Activated gamma-delta T cell treated with Interleukin-2 at 50 U/mL for 16 hours (primary cell): ENCODE measurements at regions not wholly inside any gene's neighbourhood (a gene's known extent, or its start where the extent isn't known, plus 50 kb on each side); places are given as distances from the start of the nearest gene placed in this dataset.
"Not testable (repeated sequence)": the region's sequence is repeated elsewhere in the genome, so short reads cannot be mapped to it uniquely, and the experiment has no call there.

Experiments used
- DNase-seq: peaks from one replicate; pipeline ENCODE4 v3.0.0-alpha.2; 2020

- DNase-seq: not testable (repeated sequence)
Observed at GRCh38 chr3:144023543-144023942, 51.9 kb downstream of the DIPK2A start.

GRCh38 chr3:144028798-144029411, 57.3 kb downstream of the DIPK2A start:
- DNase-seq: no peak

- DNase-seq: no peak
Observed at GRCh38 chr3:144029769-144030168, 58.1 kb downstream of the DIPK2A start.

- no peak for DNase-seq
Observed at GRCh38 chr3:144031938-144032337, 60.3 kb downstream of the DIPK2A start.

- no peak for DNase-seq
Observed at GRCh38 chr3:144032531-144033239, 61.1 kb downstream of the DIPK2A start.

- no peak for DNase-seq
Observed at GRCh38 chr3:144033240-144033589, 61.6 kb downstream of the DIPK2A start.

GRCh38 chr3:144033863-144034262, 62.2 kb downstream of the DIPK2A start:
- no peak for DNase-seq

- no peak for DNase-seq
Observed at GRCh38 chr3:144034715-144035290, 63.2 kb downstream of the DIPK2A start.

GRCh38 chr3:144036498-144036897, 64.9 kb downstream of the DIPK2A start:
- DNase-seq: no peak

- no peak for DNase-seq
Observed at GRCh38 chr3:144039661-144040060, 68.0 kb downstream of the DIPK2A start.

- no peak for DNase-seq
Observed at GRCh38 chr3:144041960-144042556, 70.4 kb downstream of the DIPK2A start.

GRCh38 chr3:144045766-144046165, 74.1 kb downstream of the DIPK2A start:
- DNase-seq: no peak

GRCh38 chr3:144049374-144049773, 77.8 kb downstream of the DIPK2A start:
- DNase-seq: no peak

GRCh38 chr3:144051211-144051610, 79.6 kb downstream of the DIPK2A start:
- no peak for DNase-seq

- DNase-seq: no peak
Observed at GRCh38 chr3:144052275-144052674, 80.7 kb downstream of the DIPK2A start.

GRCh38 chr3:144053121-144053520, 81.5 kb downstream of the DIPK2A start:
- no peak for DNase-seq

- no peak for DNase-seq
Observed at GRCh38 chr3:144054766-144055165, 83.1 kb downstream of the DIPK2A start.

- DNase-seq: no peak
Observed at GRCh38 chr3:144055604-144056003, 84.0 kb downstream of the DIPK2A start.

- DNase-seq: no peak
Observed at GRCh38 chr3:144058713-144059112, 87.1 kb downstream of the DIPK2A start.

- no peak for DNase-seq
Observed at GRCh38 chr3:144059481-144059880, 87.9 kb downstream of the DIPK2A start.

GRCh38 chr3:144060881-144061280, 89.3 kb downstream of the DIPK2A start:
- no peak for DNase-seq

GRCh38 chr3:144063306-144063705, 91.7 kb downstream of the DIPK2A start:
- no peak for DNase-seq

- no peak for DNase-seq
Observed at GRCh38 chr3:144067059-144067458, 95.4 kb downstream of the DIPK2A start.

- DNase-seq: no peak
Observed at GRCh38 chr3:144073698-144074097, 102.1 kb downstream of the DIPK2A start.
